Retinal pigment epithelial cell (primary cell): ENCODE measurements at regions not wholly inside any gene's neighbourhood (a gene's known extent, or its start where the extent isn't known, plus 50 kb on each side); places are given as distances from the start of the nearest gene placed in this dataset.

Experiments
- DNase-seq: peaks from one replicate; pipeline ENCODE4 v3.0.0-alpha.2; 2010; ENCODE audit warnings: low read depth
- H3K4me3 ChIP-seq: 2 replicates; pipeline ENCODE4 v1.5.1; 2011; ENCODE audit warnings: mild to moderate bottlenecking, low read length, control low read depth, moderate library complexity
- CTCF ChIP-seq: conservative IDR thresholded peaks from 2 replicates; pipeline ENCODE4 v1.5.1; 2011; ENCODE audit warnings: low read depth, low read length, control low read depth, inconsistent platforms

GRCh38 chr5:12270914-12271313, 366.7 kb upstream of the CTNND2 start:
- no peak overlapping the region for H3K4me3 ChIP-seq
- no peak for DNase-seq
- TF ChIP-seq CTCF, result no peak

- TF ChIP-seq CTCF, result no peak
- H3K4me3 ChIP-seq, result no peak overlapping the region
- no peak for DNase-seq
These were observed 364.9 kb upstream of the CTNND2 start for GRCh38 chr5:12269164-12269563.

- no peak for TF ChIP-seq CTCF
- peak; percentile 10 for DNase-seq
- H3K4me3 ChIP-seq, result no peak overlapping the region
These were observed 354.3 kb upstream of the CTNND2 start for GRCh38 chr5:12258549-12258948.

- no peak for TF ChIP-seq CTCF
- no peak overlapping the region for H3K4me3 ChIP-seq
- no peak for DNase-seq
These were observed 346.2 kb upstream of the CTNND2 start for GRCh38 chr5:12250454-12250853.

DNA sequence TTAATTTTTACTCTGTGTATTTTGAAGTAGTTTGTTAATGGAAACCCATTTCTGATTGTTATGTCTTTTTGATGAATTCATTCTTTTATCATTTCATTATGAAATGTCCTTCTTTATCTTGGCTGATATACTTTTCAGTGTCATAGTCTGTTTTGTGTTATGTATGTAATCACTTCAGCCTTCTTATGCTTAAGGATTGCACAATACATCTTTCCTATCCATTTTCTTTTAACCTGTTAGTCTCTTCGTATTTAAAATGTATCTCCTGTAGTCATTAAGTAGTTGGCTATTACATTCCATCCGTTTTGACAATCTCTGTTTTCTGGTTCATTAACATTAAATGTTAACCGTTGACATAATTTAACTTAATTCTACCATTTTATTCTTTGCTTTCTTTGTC, 344.6 kb upstream of the CTNND2 start:
- no peak for TF ChIP-seq CTCF
- H3K4me3 ChIP-seq, result no peak overlapping the region
- no peak for DNase-seq

DNA sequence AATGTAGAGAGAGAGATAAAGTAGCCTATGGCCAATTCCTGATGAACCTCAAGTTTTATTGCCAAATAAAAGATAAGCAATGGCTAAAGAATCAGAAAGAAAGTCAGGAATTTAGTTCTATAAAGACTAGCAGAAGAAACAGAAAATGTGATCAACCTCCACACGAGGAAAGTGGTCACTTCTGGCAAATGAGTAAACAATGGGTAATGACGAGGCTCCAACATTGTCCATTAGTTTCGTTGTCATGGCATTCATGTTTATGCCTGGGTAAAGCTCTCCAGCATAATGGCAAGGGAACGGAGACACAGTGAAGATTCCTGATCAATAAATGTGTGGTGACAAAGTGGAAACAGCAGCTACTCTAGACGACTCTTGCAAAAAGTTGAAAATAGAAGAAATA, 341.8 kb upstream of the CTNND2 start:
- no peak overlapping the region for H3K4me3 ChIP-seq
- no peak for DNase-seq
- TF ChIP-seq CTCF, result no peak

DNA sequence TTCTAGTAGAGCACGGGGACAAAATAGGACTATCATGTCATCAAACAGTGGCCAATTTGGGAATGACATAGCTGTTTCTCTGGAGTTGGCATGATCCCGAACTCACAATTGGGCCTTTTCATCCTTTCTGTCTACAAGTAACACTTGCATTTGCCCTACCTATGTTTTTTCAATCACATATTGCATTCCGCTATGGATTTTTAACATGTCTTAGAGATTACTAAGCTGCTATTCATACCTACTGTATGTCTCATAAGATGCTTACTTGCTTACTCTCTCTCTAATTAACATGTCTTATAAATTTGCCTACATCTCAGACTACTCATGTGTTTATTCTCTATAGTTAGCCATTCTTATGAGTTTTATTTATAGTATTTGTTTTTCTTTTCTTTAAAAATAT, 341.2 kb upstream of the CTNND2 start:
- no peak overlapping the region for H3K4me3 ChIP-seq
- DNase-seq, result peak; percentile 13
- no peak for TF ChIP-seq CTCF
